HUES6 (cell line): ENCODE measurements at regions not wholly inside any gene's neighbourhood (a gene's known extent, or its start where the extent isn't known, plus 50 kb on each side); places are given as distances from the start of the nearest gene placed in this dataset.
"Not testable (repeated sequence)": the region's sequence is repeated elsewhere in the genome, so short reads cannot be mapped to it uniquely, and the experiment has no call there.

Experiments used
- H3K27ac ChIP-seq: 2 replicates; pipeline ENCODE4 v1.7.0; 2013; ENCODE audit warnings: low read depth, mild to moderate bottlenecking, low read length, inconsistent platforms
- H3K27me3 ChIP-seq: 2 replicates; pipeline ENCODE4 v1.6.1; 2013; ENCODE audit warnings: low read length; ENCODE audit not compliant: control insufficient read depth, insufficient read depth
- H3K36me3 ChIP-seq: 2 replicates; pipeline ENCODE4 v1.6.1; 2013; ENCODE audit warnings: low read length; ENCODE audit not compliant: control insufficient read depth, insufficient read depth
- H3K4me1 ChIP-seq: 2 replicates; pipeline ENCODE4 v1.6.1; 2013; ENCODE audit warnings: low read length; ENCODE audit not compliant: control insufficient read depth, insufficient read depth
- H3K4me3 ChIP-seq: 2 replicates; pipeline ENCODE4 v1.5.1; 2013; ENCODE audit warnings: low read depth, low read length
- H3K9ac ChIP-seq: one replicate; pipeline ENCODE4 v1.6.1; 2013; ENCODE audit warnings: mild to moderate bottlenecking, low read length
- H3K9me3 ChIP-seq: 2 replicates; pipeline ENCODE4 v1.6.1; 2013; ENCODE audit warnings: low read depth, low read length; ENCODE audit not compliant: control insufficient read depth, insufficient read depth

GRCh38 chr2:13696601-13697000 is 935.9 kb upstream of the LRATD1 start:
- H3K27me3 ChIP-seq = no peaks in the 10 kb centered on the region
- no peak overlapping the region for H3K27ac ChIP-seq
- no peaks in the 10 kb centered on the region for H3K4me1 ChIP-seq
- peaks cover 2% of the 10 kb centered on the region; the same call in 1 of the 2 replicates for H3K9me3 ChIP-seq
- no peak overlapping the region for H3K4me3 ChIP-seq
- H3K36me3 ChIP-seq = no peaks in the 10 kb centered on the region
- no peak overlapping the region for H3K9ac ChIP-seq

- Histone ChIP-seq H3K9ac (no peak overlapping the region), H3K27me3 (no peaks in the 10 kb centered on the region), H3K4me3 (no peak overlapping the region), H3K36me3 (no peaks in the 10 kb centered on the region), H3K4me1 (no peaks in the 10 kb centered on the region), H3K9me3 (peaks cover 2% of the 10 kb centered on the region; the same call in 1 of the 2 replicates), H3K27ac (no peak overlapping the region)
These were observed 933.7 kb upstream of the LRATD1 start for GRCh38 chr2:13698847-13699246.

GRCh38 chr2:13699939-13700338 is 932.6 kb upstream of the LRATD1 start:
- H3K9me3 ChIP-seq, H3K36me3 ChIP-seq, H3K4me3 ChIP-seq, H3K4me1 ChIP-seq, H3K9ac ChIP-seq, H3K27me3 ChIP-seq, H3K27ac ChIP-seq: not testable (repeated sequence)

GRCh38 chr2:13711154-13711553 is 921.4 kb upstream of the LRATD1 start:
- Histone ChIP-seq H3K27me3 (no peaks in the 10 kb centered on the region), H3K9me3 (no peaks in the 10 kb centered on the region), H3K36me3 (no peaks in the 10 kb centered on the region), H3K4me3 (no peak overlapping the region), H3K9ac (no peak overlapping the region), H3K27ac (no peak overlapping the region), H3K4me1 (no peaks in the 10 kb centered on the region)

GRCh38 chr2:13714466-13714865 is 918.1 kb upstream of the LRATD1 start:
- no peaks in the 10 kb centered on the region for H3K27me3 ChIP-seq
- H3K9ac ChIP-seq = no peak overlapping the region
- H3K9me3 ChIP-seq = no peaks in the 10 kb centered on the region
- no peak overlapping the region for H3K27ac ChIP-seq
- H3K36me3 ChIP-seq = no peaks in the 10 kb centered on the region
- H3K4me3 ChIP-seq = no peak overlapping the region
- no peaks in the 10 kb centered on the region for H3K4me1 ChIP-seq

GRCh38 chr2:13725945-13726344 is 906.6 kb upstream of the LRATD1 start:
- Histone ChIP-seq H3K9me3 (no peaks in the 10 kb centered on the region), H3K4me3 (no peak overlapping the region), H3K27me3 (no peaks in the 10 kb centered on the region), H3K4me1 (no peaks in the 10 kb centered on the region), H3K27ac (no peak overlapping the region), H3K36me3 (no peaks in the 10 kb centered on the region), H3K9ac (no peak overlapping the region)

GRCh38 chr2:13745330-13745729 is 887.2 kb upstream of the LRATD1 start:
- Histone ChIP-seq H3K27me3 (no peaks in the 10 kb centered on the region), H3K27ac (no peak overlapping the region), H3K9me3 (peaks cover 30% of the 10 kb centered on the region), H3K9ac (no peak overlapping the region), H3K36me3 (no peaks in the 10 kb centered on the region), H3K4me1 (peaks cover 23% of the 10 kb centered on the region), H3K4me3 (no peak overlapping the region; the same call in 1 of the 2 replicates)

GRCh38 chr2:13751955-13752354 is 880.6 kb upstream of the LRATD1 start:
- Histone ChIP-seq H3K27me3 (no peaks in the 10 kb centered on the region), H3K4me1 (no peaks in the 10 kb centered on the region), H3K9me3 (peaks cover 17% of the 10 kb centered on the region), H3K4me3 (no peak overlapping the region), H3K9ac (no peak overlapping the region), H3K36me3 (no peaks in the 10 kb centered on the region), H3K27ac (no peak overlapping the region)

GRCh38 chr2:13758412-13758811 is 874.1 kb upstream of the LRATD1 start:
- no peak overlapping the region for H3K4me3 ChIP-seq
- no peak overlapping the region for H3K9ac ChIP-seq
- no peaks in the 10 kb centered on the region for H3K36me3 ChIP-seq
- H3K27me3 ChIP-seq = no peaks in the 10 kb centered on the region
- no peaks in the 10 kb centered on the region for H3K9me3 ChIP-seq
- H3K4me1 ChIP-seq = no peaks in the 10 kb centered on the region
- H3K27ac ChIP-seq = no peak overlapping the region

GRCh38 chr2:13768274-13768673 is 864.2 kb upstream of the LRATD1 start:
- Histone ChIP-seq H3K4me3 (no peak overlapping the region), H3K27ac (no peak overlapping the region), H3K9ac (no peak overlapping the region), H3K9me3 (no peaks in the 10 kb centered on the region), H3K4me1 (no peaks in the 10 kb centered on the region), H3K36me3 (no peaks in the 10 kb centered on the region), H3K27me3 (no peaks in the 10 kb centered on the region)

GRCh38 chr2:13770279-13770678 is 862.2 kb upstream of the LRATD1 start:
- Histone ChIP-seq H3K9me3 (no peaks in the 10 kb centered on the region), H3K4me3 (no peak overlapping the region), H3K36me3 (no peaks in the 10 kb centered on the region), H3K9ac (no peak overlapping the region), H3K27ac (no peak overlapping the region), H3K27me3 (no peaks in the 10 kb centered on the region), H3K4me1 (no peaks in the 10 kb centered on the region)

GRCh38 chr2:13779996-13780395 is 852.5 kb upstream of the LRATD1 start:
- H3K4me1 ChIP-seq = no peaks in the 10 kb centered on the region
- no peaks in the 10 kb centered on the region for H3K9me3 ChIP-seq
- H3K27me3 ChIP-seq = no peaks in the 10 kb centered on the region
- H3K27ac ChIP-seq = no peak overlapping the region
- H3K36me3 ChIP-seq = no peaks in the 10 kb centered on the region
- H3K9ac ChIP-seq = no peak overlapping the region
- no peak overlapping the region for H3K4me3 ChIP-seq
